ENCODE measurements at regions not wholly inside any gene's neighbourhood (a gene's known extent, or its start where the extent isn't known, plus 50 kb on each side); places are given as distances from the start of the nearest gene placed in this dataset.

GRCh38 chr3:109532257-109533216 is 195.2 kb upstream of the DPPA4 start:
- ATAC-seq = no peak

GRCh38 chr3:109545746-109546145 is 208.4 kb upstream of the DPPA4 start:
- ATAC-seq = no peak

- no peak for ATAC-seq
Measured at GRCh38 chr3:109548192-109548938, 211.0 kb upstream of the DPPA4 start.

- ATAC-seq = no peak
Measured at GRCh38 chr3:109553591-109554371, 216.4 kb upstream of the DPPA4 start.

- no peak for ATAC-seq
Measured at GRCh38 chr3:109559389-109559788, 222.0 kb upstream of the DPPA4 start.

GRCh38 chr3:109563149-109563548 is 225.8 kb upstream of the DPPA4 start:
- no peak for ATAC-seq

- ATAC-seq = no peak
Measured at GRCh38 chr3:109569135-109569846, 231.9 kb upstream of the DPPA4 start.

GRCh38 chr3:109570408-109570807 is 233.1 kb upstream of the DPPA4 start:
- no peak for ATAC-seq

- no peak for ATAC-seq
Measured at GRCh38 chr3:109572301-109572700, 235.0 kb upstream of the DPPA4 start.

GRCh38 chr3:109596991-109597390 is 259.6 kb upstream of the DPPA4 start:
- no peak for ATAC-seq

- no peak for ATAC-seq
Measured at GRCh38 chr3:109597444-109597843, 260.1 kb upstream of the DPPA4 start.

- no peak for ATAC-seq
Measured at GRCh38 chr3:109607897-109608296, 270.6 kb upstream of the DPPA4 start.

- ATAC-seq = no peak
Measured at GRCh38 chr3:109608574-109608973, 271.2 kb upstream of the DPPA4 start.

GRCh38 chr3:109618766-109619378 is 281.5 kb upstream of the DPPA4 start:
- ATAC-seq = no peak

GRCh38 chr3:109631897-109632296 is 294.6 kb upstream of the DPPA4 start:
- no peak for ATAC-seq

- peak; percentile 42 for ATAC-seq
Measured at GRCh38 chr3:109640146-109640652, 302.9 kb upstream of the DPPA4 start.

- ATAC-seq = peak; percentile 17
Measured at GRCh38 chr3:109642025-109642424, 304.7 kb upstream of the DPPA4 start.

GRCh38 chr3:109643590-109643989 is 306.2 kb upstream of the DPPA4 start:
- ATAC-seq = no peak

GRCh38 chr3:109644332-109644731 is 307.0 kb upstream of the DPPA4 start:
- no peak for ATAC-seq

- ATAC-seq = no peak
Measured at GRCh38 chr3:109644746-109645145, 307.4 kb upstream of the DPPA4 start.

- no peak for ATAC-seq
Measured at GRCh38 chr3:109648027-109648426, 310.7 kb upstream of the DPPA4 start.

- no peak for ATAC-seq
Measured at GRCh38 chr3:109656225-109656624, 318.9 kb upstream of the DPPA4 start.
